ENCODE measurements at regions not wholly inside any gene's neighbourhood (a gene's known extent, or its start where the extent isn't known, plus 50 kb on each side); places are given as distances from the start of the nearest gene placed in this dataset.

DNA sequence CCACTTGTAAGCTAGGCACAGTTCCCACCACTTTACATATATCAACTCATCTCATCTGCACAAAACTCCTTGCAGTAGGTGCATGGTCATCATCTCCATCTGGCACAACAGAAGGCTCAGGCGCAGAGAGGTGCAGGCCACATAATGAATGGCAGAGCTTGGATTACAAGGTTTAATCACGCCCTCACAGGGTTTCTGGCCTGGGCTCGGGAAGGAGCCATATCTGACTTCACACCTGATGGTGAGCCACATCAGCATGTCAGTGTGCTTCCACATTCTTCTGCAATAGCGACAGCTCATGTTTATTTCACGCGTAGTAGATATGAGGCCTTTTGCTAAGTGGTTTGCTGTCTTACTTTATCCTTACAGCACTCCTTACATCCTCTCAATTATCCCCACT, 650.2 kb downstream of the INHBA start:
- TF ChIP-seq, protein P1, sequence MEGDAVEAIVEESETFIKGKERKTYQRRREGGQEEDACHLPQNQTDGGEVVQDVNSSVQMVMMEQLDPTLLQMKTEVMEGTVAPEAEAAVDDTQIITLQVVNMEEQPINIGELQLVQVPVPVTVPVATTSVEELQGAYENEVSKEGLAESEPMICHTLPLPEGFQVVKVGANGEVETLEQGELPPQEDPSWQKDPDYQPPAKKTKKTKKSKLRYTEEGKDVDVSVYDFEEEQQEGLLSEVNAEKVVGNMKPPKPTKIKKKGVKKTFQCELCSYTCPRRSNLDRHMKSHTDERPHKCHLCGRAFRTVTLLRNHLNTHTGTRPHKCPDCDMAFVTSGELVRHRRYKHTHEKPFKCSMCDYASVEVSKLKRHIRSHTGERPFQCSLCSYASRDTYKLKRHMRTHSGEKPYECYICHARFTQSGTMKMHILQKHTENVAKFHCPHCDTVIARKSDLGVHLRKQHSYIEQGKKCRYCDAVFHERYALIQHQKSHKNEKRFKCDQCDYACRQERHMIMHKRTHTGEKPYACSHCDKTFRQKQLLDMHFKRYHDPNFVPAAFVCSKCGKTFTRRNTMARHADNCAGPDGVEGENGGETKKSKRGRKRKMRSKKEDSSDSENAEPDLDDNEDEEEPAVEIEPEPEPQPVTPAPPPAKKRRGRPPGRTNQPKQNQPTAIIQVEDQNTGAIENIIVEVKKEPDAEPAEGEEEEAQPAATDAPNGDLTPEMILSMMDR (IDR thresholded peaks at IDR 0.05; ENCODE audit: poor library complexity), result no peak
- TF ChIP-seq EZH2 (IDR thresholded peaks at IDR 0.05; ENCODE audit: borderline replicate concordance) (no peak), EZH2phosphoT487 (IDR thresholded peaks at IDR 0.05; ENCODE audit: low read depth, severe bottlenecking, unreplicated experiment) (no peak)
- H3K27me3 ChIP-seq, result no peaks in the 10 kb centered on the region
- H3K4me3 ChIP-seq, result no peak overlapping the region
- H4K20me1 ChIP-seq (ENCODE audit: insufficient read depth, poor library complexity, severe bottlenecking), result no peaks in the 10 kb centered on the region
- no peak overlapping the region for H2AFZ ChIP-seq
- no peaks in the 10 kb centered on the region for H3K9me2 ChIP-seq (replicated peaks; ENCODE audit: insufficient read depth)
- peaks cover 3% of the 10 kb centered on the region for H3K4me1 ChIP-seq (ENCODE audit: insufficient read depth)
- 70% methylated on average over 6 of the region's 6 CpGs for WGBS (ENCODE audit: low lambda C conversion rate, missing lambda C conversion rate)
- DNase-seq (ENCODE audit: low spot score), result no peak
- H3K27ac ChIP-seq, result no peak overlapping the region
- no peak overlapping the region for H3K4me2 ChIP-seq
- H3K36me3 ChIP-seq (replicated peaks; ENCODE audit: insufficient read depth, low read depth), result no peaks in the 10 kb centered on the region
- no peaks in the 10 kb centered on the region for H3K9me3 ChIP-seq (ENCODE audit: low read depth)
- H3K79me2 ChIP-seq, result no peaks in the 10 kb centered on the region

- peaks cover 9% of the 10 kb centered on the region for H3K4me1 ChIP-seq (ENCODE audit: insufficient read depth)
- H3K79me2 ChIP-seq, result no peaks in the 10 kb centered on the region
- TF ChIP-seq EZH2 (IDR thresholded peaks at IDR 0.05; ENCODE audit: borderline replicate concordance) (no peak), EZH2phosphoT487 (IDR thresholded peaks at IDR 0.05; ENCODE audit: low read depth, severe bottlenecking, unreplicated experiment) (no peak)
- TF ChIP-seq, protein P1 (IDR thresholded peaks at IDR 0.05; ENCODE audit: poor library complexity), result no peak
- no peaks in the 10 kb centered on the region for H3K36me3 ChIP-seq (replicated peaks; ENCODE audit: insufficient read depth, low read depth)
- H3K27ac ChIP-seq, result no peak overlapping the region
- no peak for DNase-seq (ENCODE audit: low spot score)
- 89% methylated on average over 3 of the region's 3 CpGs for WGBS (ENCODE audit: low lambda C conversion rate, missing lambda C conversion rate)
- no peak overlapping the region for H3K4me2 ChIP-seq
- H3K4me3 ChIP-seq, result no peak overlapping the region
- H3K27me3 ChIP-seq, result no peaks in the 10 kb centered on the region
- no peaks in the 10 kb centered on the region for H3K9me2 ChIP-seq (replicated peaks; ENCODE audit: insufficient read depth)
- H3K9me3 ChIP-seq (ENCODE audit: low read depth), result no peaks in the 10 kb centered on the region
- H2AFZ ChIP-seq, result no peak overlapping the region
- H4K20me1 ChIP-seq (ENCODE audit: insufficient read depth, poor library complexity, severe bottlenecking), result no peaks in the 10 kb centered on the region
Measured at GRCh38 chr7:41052201-41052600, 650.7 kb downstream of the INHBA start.

DNA sequence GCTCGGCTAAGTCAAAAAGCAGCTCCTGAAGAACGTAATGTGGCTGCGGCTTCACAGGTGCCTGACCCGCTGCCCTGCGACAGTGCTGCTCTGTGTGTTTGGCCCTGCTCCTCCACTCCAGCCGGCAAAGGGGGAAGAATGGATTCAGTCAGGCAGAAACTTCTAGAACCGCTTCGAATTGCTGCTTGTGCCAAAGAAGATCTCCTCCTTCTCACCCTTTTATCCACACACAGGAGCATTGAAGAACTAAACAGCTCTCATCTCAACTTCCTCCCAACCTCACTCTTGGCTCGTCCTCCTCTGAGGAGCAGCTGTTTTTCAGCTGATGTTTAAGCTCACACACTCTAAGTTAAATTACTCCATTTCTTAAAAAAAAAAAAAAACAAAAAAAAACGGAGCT, 651.4 kb downstream of the INHBA start:
- H3K9me3 ChIP-seq (ENCODE audit: low read depth), result no peaks in the 10 kb centered on the region
- no peaks in the 10 kb centered on the region for H3K27me3 ChIP-seq
- no peaks in the 10 kb centered on the region for H4K20me1 ChIP-seq (ENCODE audit: insufficient read depth, poor library complexity, severe bottlenecking)
- no peaks in the 10 kb centered on the region for H3K36me3 ChIP-seq (replicated peaks; ENCODE audit: insufficient read depth, low read depth)
- H3K9me2 ChIP-seq (replicated peaks; ENCODE audit: insufficient read depth), result no peaks in the 10 kb centered on the region
- no peak overlapping the region for H3K27ac ChIP-seq
- TF ChIP-seq EZH2phosphoT487 (IDR thresholded peaks at IDR 0.05; ENCODE audit: low read depth, severe bottlenecking, unreplicated experiment), result no peak
- TF ChIP-seq, protein P1 (IDR thresholded peaks at IDR 0.05; ENCODE audit: poor library complexity), result no peak
- TF ChIP-seq EZH2 (IDR thresholded peaks at IDR 0.05; ENCODE audit: borderline replicate concordance), result no peak
- no peak overlapping the region for H2AFZ ChIP-seq
- H3K4me3 ChIP-seq, result no peak overlapping the region
- WGBS (ENCODE audit: low lambda C conversion rate, missing lambda C conversion rate), result 75% methylated on average over 10 of the region's 10 CpGs
- no peak overlapping the region for H3K4me2 ChIP-seq
- peaks cover 13% of the 10 kb centered on the region for H3K4me1 ChIP-seq (ENCODE audit: insufficient read depth)
- DNase-seq (ENCODE audit: low spot score), result no peak
- no peaks in the 10 kb centered on the region for H3K79me2 ChIP-seq

DNA sequence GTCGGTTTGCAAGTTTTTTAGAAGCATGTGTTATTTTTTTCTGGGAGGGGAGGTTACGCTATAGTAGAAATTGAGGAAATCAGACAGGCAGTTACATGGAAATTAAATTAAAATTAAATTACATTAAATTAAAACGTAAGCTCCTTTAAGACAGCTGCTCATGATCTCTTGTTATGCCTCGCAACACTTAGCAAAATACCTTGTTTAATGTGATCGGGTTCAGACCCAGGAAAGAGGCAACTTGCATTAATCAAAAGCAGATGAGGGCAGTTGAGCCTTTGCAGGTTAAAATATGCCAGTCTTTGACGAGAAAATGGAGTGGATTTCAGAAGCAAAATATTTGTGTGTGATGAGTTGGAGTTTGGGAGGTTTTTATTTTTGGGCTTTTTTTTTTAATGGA, 651.8 kb downstream of the INHBA start:
- H3K36me3 ChIP-seq (replicated peaks; ENCODE audit: insufficient read depth, low read depth), result no peaks in the 10 kb centered on the region
- no peaks in the 10 kb centered on the region for H4K20me1 ChIP-seq (ENCODE audit: insufficient read depth, poor library complexity, severe bottlenecking)
- TF ChIP-seq, protein P1 (IDR thresholded peaks at IDR 0.05; ENCODE audit: poor library complexity), result no peak
- TF ChIP-seq EZH2phosphoT487 (IDR thresholded peaks at IDR 0.05; ENCODE audit: low read depth, severe bottlenecking, unreplicated experiment) (no peak), EZH2 (IDR thresholded peaks at IDR 0.05; ENCODE audit: borderline replicate concordance) (no peak)
- no peak overlapping the region for H3K4me3 ChIP-seq
- H3K4me1 ChIP-seq (ENCODE audit: insufficient read depth), result peaks cover 13% of the 10 kb centered on the region
- H3K27me3 ChIP-seq, result no peaks in the 10 kb centered on the region
- no peak overlapping the region for H3K4me2 ChIP-seq
- no peaks in the 10 kb centered on the region for H3K9me2 ChIP-seq (replicated peaks; ENCODE audit: insufficient read depth)
- no peaks in the 10 kb centered on the region for H3K9me3 ChIP-seq (ENCODE audit: low read depth)
- no peak for DNase-seq (ENCODE audit: low spot score)
- H3K27ac ChIP-seq, result no peak overlapping the region
- no peaks in the 10 kb centered on the region for H3K79me2 ChIP-seq
- no peak overlapping the region for H2AFZ ChIP-seq
- 65% methylated on average over 6 of the region's 6 CpGs for WGBS (ENCODE audit: low lambda C conversion rate, missing lambda C conversion rate)
